ENCODE measurements at regions not wholly inside any gene's neighbourhood (a gene's known extent, or its start where the extent isn't known, plus 50 kb on each side); places are given as distances from the start of the nearest gene placed in this dataset.

DNA sequence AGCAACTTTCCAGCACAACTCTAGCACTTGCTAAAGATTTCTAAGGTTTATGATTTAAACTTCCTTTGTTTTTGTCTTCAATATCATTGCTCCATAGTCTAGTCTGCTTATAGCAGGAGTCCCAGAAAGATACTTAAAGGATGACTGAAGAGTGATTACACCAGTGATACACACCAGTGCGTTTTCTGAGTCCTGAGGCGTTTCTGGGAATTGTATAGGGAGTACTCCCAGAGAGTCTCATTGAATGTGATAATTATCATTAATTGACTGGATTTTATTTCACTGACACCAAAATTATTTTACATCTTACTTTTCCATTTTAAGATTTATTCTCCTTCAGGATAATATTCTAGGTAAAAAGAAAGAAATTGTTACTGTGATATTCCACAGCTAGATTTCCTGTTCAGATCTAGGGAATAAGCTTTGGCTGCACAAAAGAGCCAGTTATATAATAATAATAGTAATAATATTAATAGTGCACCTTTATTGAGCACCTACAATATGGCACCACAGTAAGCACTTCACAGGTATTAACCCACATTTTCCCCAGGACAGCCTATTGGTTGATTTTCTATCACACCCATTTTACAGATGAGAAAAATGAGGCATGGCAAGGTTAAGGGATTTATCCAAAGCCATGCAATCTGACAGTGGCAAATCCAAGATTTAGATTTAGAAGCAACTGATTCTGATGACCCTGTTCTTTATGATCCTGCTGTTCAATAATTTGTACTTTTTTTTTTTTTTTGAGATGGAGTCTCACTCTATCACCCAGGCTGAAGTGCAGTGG, 62.6 kb downstream of the IRX5 start:
- DNase-seq, result no peak

DNA sequence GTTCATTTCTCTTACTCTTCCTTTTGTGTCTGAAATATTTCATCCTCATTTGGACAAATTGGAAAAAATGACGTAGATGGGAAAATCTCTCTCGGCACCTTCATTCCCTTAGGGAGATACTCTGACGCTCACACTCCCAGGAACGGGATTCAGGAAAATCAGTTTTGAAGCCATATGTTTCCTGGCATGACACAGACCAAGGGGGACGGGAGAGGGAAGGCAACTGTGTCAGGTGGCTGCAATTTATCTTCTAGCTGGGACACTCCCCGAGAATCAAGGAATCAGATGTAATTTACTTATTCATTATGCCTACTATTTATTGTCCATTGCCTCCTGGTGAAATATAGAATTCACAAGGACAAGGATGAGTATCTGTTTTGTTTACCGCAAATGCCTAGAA, 65.5 kb downstream of the IRX5 start:
- 78 to 79% methylated on average over 7 of the region's 7 CpGs for WGBS, 2 donors
- Histone ChIP-seq H3K4me1 (no peaks in the 10 kb centered on the region), H3K27ac (no peak overlapping the region), H3K9me3 (no peaks in the 10 kb centered on the region), H3K36me3 (no peaks in the 10 kb centered on the region), H3K4me3 (no peak overlapping the region), H3K27me3 (peaks cover 0 to 50% (median 6%) of the 10 kb centered on the region in 3 donors)
- TF ChIP-seq EP300 (IDR thresholded peaks at IDR 0.05) (no peak), POLR2A (IDR thresholded peaks at IDR 0.05) (no peak), POLR2AphosphoS5 (IDR thresholded peaks at IDR 0.05) (no peak)
- TF ChIP-seq, protein P1, sequence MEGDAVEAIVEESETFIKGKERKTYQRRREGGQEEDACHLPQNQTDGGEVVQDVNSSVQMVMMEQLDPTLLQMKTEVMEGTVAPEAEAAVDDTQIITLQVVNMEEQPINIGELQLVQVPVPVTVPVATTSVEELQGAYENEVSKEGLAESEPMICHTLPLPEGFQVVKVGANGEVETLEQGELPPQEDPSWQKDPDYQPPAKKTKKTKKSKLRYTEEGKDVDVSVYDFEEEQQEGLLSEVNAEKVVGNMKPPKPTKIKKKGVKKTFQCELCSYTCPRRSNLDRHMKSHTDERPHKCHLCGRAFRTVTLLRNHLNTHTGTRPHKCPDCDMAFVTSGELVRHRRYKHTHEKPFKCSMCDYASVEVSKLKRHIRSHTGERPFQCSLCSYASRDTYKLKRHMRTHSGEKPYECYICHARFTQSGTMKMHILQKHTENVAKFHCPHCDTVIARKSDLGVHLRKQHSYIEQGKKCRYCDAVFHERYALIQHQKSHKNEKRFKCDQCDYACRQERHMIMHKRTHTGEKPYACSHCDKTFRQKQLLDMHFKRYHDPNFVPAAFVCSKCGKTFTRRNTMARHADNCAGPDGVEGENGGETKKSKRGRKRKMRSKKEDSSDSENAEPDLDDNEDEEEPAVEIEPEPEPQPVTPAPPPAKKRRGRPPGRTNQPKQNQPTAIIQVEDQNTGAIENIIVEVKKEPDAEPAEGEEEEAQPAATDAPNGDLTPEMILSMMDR (IDR thresholded peaks at IDR 0.05), result no peak
- intact Hi-C loops (cut with DNase I), result no loop called here
- DNase-seq, result no peak

More for the DNA sequence above, 62.6 kb downstream of the IRX5 start:
- no peak for TF ChIP-seq POLR2A (IDR thresholded peaks at IDR 0.05)
- TF ChIP-seq, protein P1 (IDR thresholded peaks at IDR 0.05), result no peak
- TF ChIP-seq EP300 (IDR thresholded peaks at IDR 0.05), result no peak
- TF ChIP-seq POLR2AphosphoS5 (IDR thresholded peaks at IDR 0.05), result no peak
- Histone ChIP-seq H3K27me3 (peaks cover 0 to 31% (median 0%) of the 10 kb centered on the region in 3 donors), H3K9me3 (no peaks in the 10 kb centered on the region), H3K4me3 (no peak overlapping the region), H3K27ac (no peak overlapping the region), H3K36me3 (no peaks in the 10 kb centered on the region), H3K4me1 (no peaks in the 10 kb centered on the region)
- 52 to 68% methylated on average over 2 of the region's 2 CpGs for WGBS, 2 donors
- intact Hi-C loops (cut with DNase I), result no loop called here

DNA sequence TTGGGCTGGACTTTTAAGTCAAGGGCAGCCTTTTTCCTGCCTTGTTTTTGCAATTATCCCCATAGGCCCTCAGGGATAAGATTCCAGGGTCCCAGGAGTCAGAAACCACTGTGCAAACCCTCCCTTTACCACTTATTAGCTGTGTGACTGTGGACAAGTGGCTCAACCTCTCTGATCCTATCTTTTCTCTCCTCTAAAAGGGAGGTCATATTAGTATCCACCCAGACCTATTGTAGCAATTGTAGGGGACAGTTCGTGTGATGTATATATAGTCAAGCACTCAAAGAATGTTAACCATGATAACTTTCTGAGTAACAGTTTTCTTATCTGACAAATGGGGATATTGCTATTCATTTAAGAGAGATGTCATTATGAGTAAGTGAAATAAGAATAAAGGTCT, 68.2 kb downstream of the IRX5 start:
- no peaks in the 10 kb centered on the region for H3K36me3 ChIP-seq
- intact Hi-C loops (cut with DNase I), result no loop called here
- no peaks in the 10 kb centered on the region for H3K4me1 ChIP-seq
- no peaks in the 10 kb centered on the region for H3K9me3 ChIP-seq
- H3K27me3 ChIP-seq, result peaks cover 0 to 50% (median 6%) of the 10 kb centered on the region in 3 donors
- H3K4me3 ChIP-seq, result no peak overlapping the region
- TF ChIP-seq POLR2A (IDR thresholded peaks at IDR 0.05), result no peak
- TF ChIP-seq EP300 (IDR thresholded peaks at IDR 0.05), result no peak
- TF ChIP-seq POLR2AphosphoS5 (IDR thresholded peaks at IDR 0.05), result no peak
- TF ChIP-seq, protein P1 (IDR thresholded peaks at IDR 0.05), result no peak
- no peak for DNase-seq
- H3K27ac ChIP-seq, result no peak overlapping the region
- 17 to 55% methylated on average over 1 of the region's 1 CpG for WGBS, 2 donors

DNA sequence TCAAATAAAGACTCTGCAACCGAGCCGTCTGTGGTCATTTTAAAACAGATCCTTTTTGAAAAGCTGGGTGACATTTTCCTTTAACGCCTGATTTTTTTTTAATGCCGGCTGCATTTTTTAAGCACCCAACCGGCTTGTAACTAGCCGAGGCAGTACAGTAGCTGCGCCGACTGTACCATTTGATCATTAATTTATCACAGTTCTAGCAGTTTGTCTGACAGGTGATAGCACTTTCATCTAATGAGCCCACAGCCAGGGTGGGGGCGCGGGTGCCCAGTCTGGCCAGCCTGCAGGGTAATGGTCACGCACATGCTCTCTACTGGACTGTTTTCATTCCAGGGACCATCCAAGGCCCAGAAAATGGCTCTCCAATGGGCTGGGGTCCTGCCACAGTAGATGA, 68.8 kb downstream of the IRX5 start:
- intact Hi-C loops (cut with DNase I), result no loop called here
- no peak for DNase-seq
- no peak overlapping the region for H3K4me3 ChIP-seq
- TF ChIP-seq EP300 (IDR thresholded peaks at IDR 0.05) (no peak), POLR2AphosphoS5 (IDR thresholded peaks at IDR 0.05) (no peak), POLR2A (IDR thresholded peaks at IDR 0.05) (no peak)
- TF ChIP-seq, protein P1 (IDR thresholded peaks at IDR 0.05), result no peak
- WGBS, 2 donors, result 53 to 64% methylated on average over 11 of the region's 11 CpGs
- H3K27me3 ChIP-seq, result peaks cover 0 to 45% (median 6%) of the 10 kb centered on the region in 3 donors
- H3K9me3 ChIP-seq, result no peaks in the 10 kb centered on the region
- H3K36me3 ChIP-seq, result no peaks in the 10 kb centered on the region
- H3K4me1 ChIP-seq, result no peaks in the 10 kb centered on the region
- no peak overlapping the region for H3K27ac ChIP-seq

All from sigmoid colon (tissue), 6 donors.